ENCODE measurements at regions not wholly inside any gene's neighbourhood (a gene's known extent, or its start where the extent isn't known, plus 50 kb on each side); places are given as distances from the start of the nearest gene placed in this dataset.

DNA sequence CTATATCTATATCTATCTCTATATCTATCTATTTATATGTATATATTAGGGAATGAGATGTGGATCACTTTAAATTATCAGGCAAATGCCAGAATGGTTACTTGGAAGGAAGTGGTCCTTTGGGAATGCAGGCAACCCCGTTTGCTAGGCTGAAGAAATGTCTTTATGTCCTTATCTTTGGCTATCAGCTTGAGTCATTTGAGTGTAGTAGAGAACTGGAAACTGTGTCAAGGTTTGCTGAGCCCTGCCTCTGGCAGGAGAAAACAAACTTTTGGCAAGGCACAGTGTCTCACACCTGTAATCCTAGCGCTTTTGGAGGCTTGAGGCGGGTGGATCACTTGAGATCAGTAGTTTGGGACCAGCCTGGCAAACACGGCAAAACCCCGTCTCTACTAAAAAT, 167.3 kb downstream of the ACTRT1 start:
- Histone ChIP-seq H3K4me2 (ENCODE audit: insufficient read depth, low read length) (no peak overlapping the region), H3K27me3 (ENCODE audit: control insufficient read depth in 2 of 2, insufficient read depth in 2 of 2, low read length in 2 of 2) (no peaks in the 10 kb centered on the region), H2AFZ (ENCODE audit: low read depth, low read length) (no peak overlapping the region), H3K36me3 (ENCODE audit: control insufficient read depth, insufficient read depth, low read length) (no peaks in the 10 kb centered on the region), H3K4me3 (no peak overlapping the region), H3K4me1 (replicated peaks in 1 of 2; ENCODE audit: control insufficient read depth in 2 of 2, insufficient read depth in 2 of 2, low read length in 2 of 2) (no peaks in the 10 kb centered on the region), H3K9me3 (replicated peaks; ENCODE audit: control insufficient read depth, insufficient read depth, low read depth, low read length) (no peaks in the 10 kb centered on the region), H4K20me1 (replicated peaks; ENCODE audit: control insufficient read depth, insufficient read depth, low read length) (no peaks in the 10 kb centered on the region), H3K79me2 (ENCODE audit: control insufficient read depth, insufficient read depth, low read length) (no peaks in the 10 kb centered on the region), H3K27ac (ENCODE audit: extremely low read depth, low read depth, low read length) (no peak overlapping the region), H3K9ac (ENCODE audit: insufficient read depth in 1 of 2, low read depth in 2 of 2, low read length in 2 of 2) (no peak overlapping the region), H3K9me1 (ENCODE audit: control insufficient read depth, insufficient read depth, low read length) (no peaks in the 10 kb centered on the region)
- CTCF ChIA-PET (ENCODE audit: low intra/inter-chr PET ratio) = interaction anchor here (0.6 kb wide), 1 partner anchor 9 kb away, joined by 3 read pairs; no protein-coding TSS in a partner anchor
- no peak for ATAC-seq
- in situ Hi-C loops (cut with MboI) = no loop called here
- DNase-seq (ENCODE audit: extremely low read depth in 1 of 4, low spot score in 3 of 4) = no peak
- no peak for TF ChIP-seq FOXP1 (CRISPR knock-in tag; IDR thresholded peaks at IDR 0.05)
- TF ChIP-seq ZNF583 (CRISPR knock-in tag; IDR thresholded peaks at IDR 0.05) = no peak
- TF ChIP-seq, protein P1, sequence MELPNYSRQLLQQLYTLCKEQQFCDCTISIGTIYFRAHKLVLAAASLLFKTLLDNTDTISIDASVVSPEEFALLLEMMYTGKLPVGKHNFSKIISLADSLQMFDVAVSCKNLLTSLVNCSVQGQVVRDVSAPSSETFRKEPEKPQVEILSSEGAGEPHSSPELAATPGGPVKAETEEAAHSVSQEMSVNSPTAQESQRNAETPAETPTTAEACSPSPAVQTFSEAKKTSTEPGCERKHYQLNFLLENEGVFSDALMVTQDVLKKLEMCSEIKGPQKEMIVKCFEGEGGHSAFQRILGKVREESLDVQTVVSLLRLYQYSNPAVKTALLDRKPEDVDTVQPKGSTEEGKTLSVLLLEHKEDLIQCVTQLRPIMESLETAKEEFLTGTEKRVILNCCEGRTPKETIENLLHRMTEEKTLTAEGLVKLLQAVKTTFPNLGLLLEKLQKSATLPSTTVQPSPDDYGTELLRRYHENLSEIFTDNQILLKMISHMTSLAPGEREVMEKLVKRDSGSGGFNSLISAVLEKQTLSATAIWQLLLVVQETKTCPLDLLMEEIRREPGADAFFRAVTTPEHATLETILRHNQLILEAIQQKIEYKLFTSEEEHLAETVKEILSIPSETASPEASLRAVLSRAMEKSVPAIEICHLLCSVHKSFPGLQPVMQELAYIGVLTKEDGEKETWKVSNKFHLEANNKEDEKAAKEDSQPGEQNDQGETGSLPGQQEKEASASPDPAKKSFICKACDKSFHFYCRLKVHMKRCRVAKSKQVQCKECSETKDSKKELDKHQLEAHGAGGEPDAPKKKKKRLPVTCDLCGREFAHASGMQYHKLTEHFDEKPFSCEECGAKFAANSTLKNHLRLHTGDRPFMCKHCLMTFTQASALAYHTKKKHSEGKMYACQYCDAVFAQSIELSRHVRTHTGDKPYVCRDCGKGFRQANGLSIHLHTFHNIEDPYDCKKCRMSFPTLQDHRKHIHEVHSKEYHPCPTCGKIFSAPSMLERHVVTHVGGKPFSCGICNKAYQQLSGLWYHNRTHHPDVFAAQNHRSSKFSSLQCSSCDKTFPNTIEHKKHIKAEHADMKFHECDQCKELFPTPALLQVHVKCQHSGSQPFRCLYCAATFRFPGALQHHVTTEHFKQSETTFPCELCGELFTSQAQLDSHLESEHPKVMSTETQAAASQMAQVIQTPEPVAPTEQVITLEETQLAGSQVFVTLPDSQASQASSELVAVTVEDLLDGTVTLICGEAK (IDR thresholded peaks at IDR 0.05) = no peak
- TF ChIP-seq, protein P1 (CRISPR knock-in tag; IDR thresholded peaks at IDR 0.05) = no peak
- no peak for TF ChIP-seq ZNF76 (CRISPR knock-in tag; IDR thresholded peaks at IDR 0.05; ENCODE audit: borderline replicate concordance)
- no peak for TF ChIP-seq MTA3 (IDR thresholded peaks at IDR 0.05; ENCODE audit: borderline replicate concordance)
- WGBS (ENCODE audit: insufficient coverage, low coverage, missing lambda C conversion rate) = 0% methylated on average over 3 of the region's 5 CpGs
- intact Hi-C loops (cut with micrococcal nuclease) = no loop called here
- no peak for FAIRE-seq
- no TSS peak for BruUV-seq (replicated peaks)
- POLR2A ChIA-PET = no interaction called here
